Right lobe of liver (tissue), 4 donors: ENCODE measurements at regions not wholly inside any gene's neighbourhood (a gene's known extent, or its start where the extent isn't known, plus 50 kb on each side); places are given as distances from the start of the nearest gene placed in this dataset.

ENCODE experiments used
- POLR2A ChIP-seq: fragments of 450-650 bp; IDR thresholded peaks from one replicate; pipeline ENCODE4 v1.6.1; 2017; ENCODE audit warnings: antibody characterized with exemption, mild to moderate bottlenecking
- TF ChIP-seq, protein P1 (sequence below), 4 donors: fragments of 200-600 bp in 3 of 4; fragments of 450-650 bp in 1 of 4; IDR thresholded peaks; one replicate each; pipeline versions ENCODE4 v1.5.1 to v1.8.0; 2016 to 2022; ENCODE audit warnings: antibody characterized with exemption in 4 of 4, mild to moderate bottlenecking in 2 of 4
- donor health status: DM: no; HTN: no; CAD: no.
- donor health status: DM: no; HTN: no; CAD: no.
- donor health status: DM: no; HTN: yes; CAD: no.

DNA sequence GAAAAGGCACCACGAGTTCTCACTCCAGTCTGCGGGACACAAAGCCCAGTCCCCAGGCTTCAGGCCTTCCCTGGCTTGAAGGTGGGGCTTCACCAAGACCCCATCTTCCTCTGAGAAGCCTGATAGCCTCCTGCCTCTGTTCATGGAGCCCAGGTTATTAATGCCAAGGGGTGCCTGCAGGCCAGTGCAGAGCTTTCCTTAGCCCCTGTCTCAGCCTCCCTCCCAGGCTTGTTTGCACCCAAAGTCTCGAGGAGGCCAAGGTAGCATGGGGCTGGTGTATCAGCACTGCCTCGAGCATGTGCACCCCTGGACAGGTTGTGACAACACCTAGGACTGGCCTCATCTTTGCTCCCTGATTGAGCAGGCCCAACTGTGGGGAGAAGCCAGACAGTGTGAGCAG is 108.1 kb upstream of the PCDH15 start:
- TF ChIP-seq, protein P1, sequence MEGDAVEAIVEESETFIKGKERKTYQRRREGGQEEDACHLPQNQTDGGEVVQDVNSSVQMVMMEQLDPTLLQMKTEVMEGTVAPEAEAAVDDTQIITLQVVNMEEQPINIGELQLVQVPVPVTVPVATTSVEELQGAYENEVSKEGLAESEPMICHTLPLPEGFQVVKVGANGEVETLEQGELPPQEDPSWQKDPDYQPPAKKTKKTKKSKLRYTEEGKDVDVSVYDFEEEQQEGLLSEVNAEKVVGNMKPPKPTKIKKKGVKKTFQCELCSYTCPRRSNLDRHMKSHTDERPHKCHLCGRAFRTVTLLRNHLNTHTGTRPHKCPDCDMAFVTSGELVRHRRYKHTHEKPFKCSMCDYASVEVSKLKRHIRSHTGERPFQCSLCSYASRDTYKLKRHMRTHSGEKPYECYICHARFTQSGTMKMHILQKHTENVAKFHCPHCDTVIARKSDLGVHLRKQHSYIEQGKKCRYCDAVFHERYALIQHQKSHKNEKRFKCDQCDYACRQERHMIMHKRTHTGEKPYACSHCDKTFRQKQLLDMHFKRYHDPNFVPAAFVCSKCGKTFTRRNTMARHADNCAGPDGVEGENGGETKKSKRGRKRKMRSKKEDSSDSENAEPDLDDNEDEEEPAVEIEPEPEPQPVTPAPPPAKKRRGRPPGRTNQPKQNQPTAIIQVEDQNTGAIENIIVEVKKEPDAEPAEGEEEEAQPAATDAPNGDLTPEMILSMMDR (IDR thresholded peaks at IDR 0.05): no peak
- TF ChIP-seq POLR2A: no peak
